PC-9 (cell line): ENCODE measurements at regions not wholly inside any gene's neighbourhood (a gene's known extent, or its start where the extent isn't known, plus 50 kb on each side); places are given as distances from the start of the nearest gene placed in this dataset.

Experiments
- BruUV-seq: library from RNA; stranded (reverse); fragments of 400-500 nt; replicated peaks from 2 replicates; lab custom pipeline; 2021; lab: Mats Ljungman, UMichigan
- CTCF ChIA-PET: fragments of 300-600 bp; sonication (Branson Sonifier 250); formaldehyde crosslinking; loops from one replicate; lab custom pipeline; 2022; ENCODE audit warnings: antibody characterized with exemption; lab: Charles Lee
- POLR2A ChIA-PET: fragments of 300-600 bp; sonication (Branson Sonifier 250); formaldehyde crosslinking; loops from one replicate; lab custom pipeline; 2022; ENCODE audit warnings: antibody characterized with exemption; ENCODE audit not compliant: unreplicated experiment; lab: Charles Lee
- DNase-seq, 2 experiments: peaks; one replicate each; pipeline versions ENCODE4 v3.0.0 to v3.0.0-alpha.2; 2015 to 2022; ENCODE audit warnings: mixed read lengths in 1 of 2
- H2AFZ ChIP-seq: fragments of 200-600 bp; sonication (generic); 2 replicates; pipeline ENCODE4 v1.8.1; 2017; ENCODE audit warnings: antibody characterized with exemption
- H3F3A ChIP-seq: fragments of 200-600 bp; sonication (generic); 2 replicates; pipeline ENCODE4 v1.8.1; 2017; ENCODE audit warnings: antibody characterized with exemption, mild to moderate bottlenecking, low read depth; ENCODE audit not compliant: insufficient read depth
- H3K27ac ChIP-seq: fragments of 200-600 bp; sonication (generic); 2 replicates; pipeline ENCODE4 v1.6.1; 2016; ENCODE audit warnings: mixed run types
- H3K27me3 ChIP-seq: fragments of 200-600 bp; sonication (generic); 2 replicates; pipeline ENCODE4 v1.6.1; 2016; ENCODE audit warnings: low read depth, mixed run types; ENCODE audit not compliant: insufficient read depth
- H3K36me3 ChIP-seq: fragments of 200-600 bp; sonication (generic); 2 replicates; pipeline ENCODE4 v1.6.1; 2016; ENCODE audit warnings: low read depth, mixed run types
- H3K4me1 ChIP-seq: fragments of 200-600 bp; sonication (generic); replicated peaks from 2 replicates; pipeline ENCODE4 v1.6.1; 2016; ENCODE audit warnings: mixed run types; ENCODE audit not compliant: insufficient read depth
- H3K4me2 ChIP-seq: fragments of 200-600 bp; sonication (generic); 2 replicates; pipeline ENCODE4 v1.6.1; 2017; ENCODE audit warnings: mixed run types
- H3K4me3 ChIP-seq: fragments of 200-600 bp; sonication (generic); 2 replicates; pipeline ENCODE4 v1.6.1; 2016; ENCODE audit warnings: mixed run types
- H3K79me2 ChIP-seq: fragments of 200-600 bp; sonication (generic); 2 replicates; pipeline ENCODE4 v1.6.1; 2017; ENCODE audit warnings: low read depth, mixed run types
- H3K9me2 ChIP-seq: fragments of 200-600 bp; sonication (generic); 2 replicates; pipeline ENCODE4 v1.8.1; 2017; ENCODE audit warnings: mild to moderate bottlenecking; ENCODE audit not compliant: insufficient read depth
- H3K9me3 ChIP-seq: fragments of 200-600 bp; sonication (generic); 2 replicates; pipeline ENCODE4 v1.8.1; 2016; ENCODE audit warnings: low read depth; ENCODE audit not compliant: insufficient read depth
- H4K20me1 ChIP-seq: fragments of 200-600 bp; sonication (generic); 2 replicates; pipeline ENCODE4 v1.8.1; 2017; ENCODE audit not compliant: insufficient read depth
- CTCF ChIP-seq: fragments of 200-600 bp; sonication (generic); conservative IDR thresholded peaks from 2 replicates; pipeline ENCODE4 v1.6.1; 2017; ENCODE audit warnings: mixed run types, antibody characterized with exemption, mild to moderate bottlenecking, moderate library complexity
- EZH2 ChIP-seq: fragments of 200-600 bp; sonication (generic); IDR thresholded peaks from 2 replicates; pipeline ENCODE4 v1.8.0; 2017; ENCODE audit warnings: antibody characterized with exemption, low read depth
- intact Hi-C: fragments of 100-400 bp; cut with micrococcal nuclease; formaldehyde crosslinking; loops from one replicate; pipeline ENCODE4 v1.10.0; 2022; ENCODE audit not compliant: unreplicated experiment

DNA sequence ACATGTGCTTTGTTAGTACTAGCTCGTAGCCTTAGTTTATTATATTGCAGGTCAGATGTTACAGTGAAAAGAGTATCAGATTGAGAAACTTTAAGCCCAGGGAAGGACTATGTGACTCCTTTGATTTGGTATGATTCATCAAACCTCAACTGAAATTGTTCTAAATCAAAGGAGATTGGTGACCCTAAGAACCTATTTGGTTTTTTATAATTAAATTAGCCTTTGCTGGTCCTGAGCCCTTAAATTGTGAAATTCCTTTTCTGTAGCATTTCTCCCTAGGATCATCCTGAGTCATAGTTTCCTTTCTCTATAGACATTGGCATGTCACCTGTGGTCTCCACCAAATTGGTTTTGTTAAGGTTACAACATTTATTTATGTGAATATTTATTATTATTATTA, 89.7 kb downstream of the POLR1F start:
- H3K9me3 ChIP-seq = no peaks in the 10 kb centered on the region
- no peaks in the 10 kb centered on the region for H4K20me1 ChIP-seq
- H3F3A ChIP-seq = no peaks in the 10 kb centered on the region
- no peaks in the 10 kb centered on the region for H3K4me1 ChIP-seq
- ChIA-PET POLR2A (interaction anchor here (0.5 kb wide), 1 partner anchor 1808 kb away, joined by 3 read pairs; no protein-coding TSS in a partner anchor), CTCF (no interaction called here)
- no peaks in the 10 kb centered on the region for H3K36me3 ChIP-seq
- no peak overlapping the region for H3K27ac ChIP-seq
- no peak overlapping the region for H2AFZ ChIP-seq
- no peak for DNase-seq
- H3K4me3 ChIP-seq = no peak overlapping the region
- no peak for TF ChIP-seq EZH2
- TF ChIP-seq CTCF = no peak
- intact Hi-C loops = no loop called here
- no peak overlapping the region for H3K4me2 ChIP-seq
- no peaks in the 10 kb centered on the region for H3K9me2 ChIP-seq
- no peaks in the 10 kb centered on the region for H3K27me3 ChIP-seq
- H3K79me2 ChIP-seq = no peaks in the 10 kb centered on the region
- BruUV-seq = no TSS peak

DNA sequence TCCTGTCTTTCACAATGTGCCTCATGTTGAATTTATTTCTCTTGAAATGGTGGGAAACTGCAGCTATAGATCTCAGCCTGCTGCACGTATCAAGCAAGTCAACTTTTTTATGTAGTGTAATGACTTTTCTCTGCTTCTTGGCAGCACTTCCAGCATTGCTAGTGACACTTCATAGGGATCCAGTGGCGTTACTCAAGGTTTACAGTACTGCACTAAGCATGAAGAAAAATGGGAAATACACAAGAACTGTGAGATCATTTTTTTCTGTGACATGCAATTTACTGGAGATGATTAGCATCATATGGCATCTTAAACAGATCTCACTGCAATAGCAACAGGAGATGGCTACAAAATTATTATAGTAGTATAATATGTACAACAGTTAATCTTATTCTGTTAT, 90.9 kb downstream of the POLR1F start:
- CTCF ChIA-PET = interaction anchor here (0.6 kb wide), 1 partner anchor 39 kb away, joined by 4 read pairs; no protein-coding TSS in a partner anchor
- H4K20me1 ChIP-seq = no peaks in the 10 kb centered on the region
- H3F3A ChIP-seq = no peaks in the 10 kb centered on the region
- no TSS peak for BruUV-seq
- H3K27ac ChIP-seq = no peak overlapping the region
- no peaks in the 10 kb centered on the region for H3K4me1 ChIP-seq
- POLR2A ChIA-PET = interaction anchor here (0.6 kb wide), 1 partner anchor 47 kb away, joined by 5 read pairs; no protein-coding TSS in a partner anchor
- intact Hi-C loops = no loop called here
- DNase-seq = peak in 1 of 2 experiments; percentile 32
- no peaks in the 10 kb centered on the region for H3K79me2 ChIP-seq
- H3K36me3 ChIP-seq = no peaks in the 10 kb centered on the region
- no peaks in the 10 kb centered on the region for H3K9me2 ChIP-seq
- TF ChIP-seq CTCF (no peak), EZH2 (no peak)
- no peak overlapping the region for H3K4me2 ChIP-seq
- H3K4me3 ChIP-seq = no peak overlapping the region
- H3K27me3 ChIP-seq = no peaks in the 10 kb centered on the region
- H3K9me3 ChIP-seq = no peaks in the 10 kb centered on the region
- H2AFZ ChIP-seq = no peak overlapping the region

GRCh38 chr7:19610194-19610943, 98.5 kb downstream of the POLR1F start:
- Histone ChIP-seq H3K9me3 (no peaks in the 10 kb centered on the region), H3F3A (no peaks in the 10 kb centered on the region), H2AFZ (no peak overlapping the region), H3K36me3 (no peaks in the 10 kb centered on the region), H3K4me3 (no peak overlapping the region), H3K4me1 (no peaks in the 10 kb centered on the region), H3K4me2 (no peak overlapping the region), H3K27me3 (no peaks in the 10 kb centered on the region), H3K27ac (no peak overlapping the region), H4K20me1 (no peaks in the 10 kb centered on the region), H3K9me2 (no peaks in the 10 kb centered on the region), H3K79me2 (no peaks in the 10 kb centered on the region)
- no TSS peak for BruUV-seq
- intact Hi-C loops = no loop called here
- DNase-seq = no peak
- POLR2A ChIA-PET = no interaction called here
- no peak for TF ChIP-seq EZH2
- TF ChIP-seq CTCF = no peak
- CTCF ChIA-PET = no interaction called here
